GM12878 (cell line): ENCODE measurements at regions not wholly inside any gene's neighbourhood (a gene's known extent, or its start where the extent isn't known, plus 50 kb on each side); places are given as distances from the start of the nearest gene placed in this dataset.

ENCODE experiments used
- ATAC-seq: fragments of 200-7000 bp; cut with Tn5 transposase; 3 replicates; pipeline ENCODE4 v1.9.1; 2020; ENCODE audit warnings: mild to moderate bottlenecking, moderate library complexity
- BruUV-seq: library from RNA; stranded (reverse); fragments of 400-500 nt; replicated peaks from 2 replicates; lab custom pipeline; 2021; lab: Mats Ljungman, UMichigan
- CTCF ChIA-PET: fragments of 300-600 bp; sonication (Branson Sonifier 250); formaldehyde crosslinking; extraction: SDS; loops from one replicate; lab custom pipeline; 2021; ENCODE audit warnings: inconsistent platforms; lab: Yijun Ruan, JAX
- POLR2A ChIA-PET: fragments of 350-600 bp; formaldehyde crosslinking; extraction: SDS; loops from one replicate; lab custom pipeline; 2021; ENCODE audit warnings: inconsistent platforms; lab: Charles Lee
- RAD21 ChIA-PET: fragments of 300-600 bp; sonication (Branson Sonifier 250); formaldehyde crosslinking; loops from one replicate; lab custom pipeline; 2023; ENCODE audit warnings: antibody characterized with exemption; ENCODE audit not compliant: unreplicated experiment; lab: Charles Lee
- SMC1A ChIA-PET: fragments of 300-600 bp; sonication (Branson Sonifier 250); formaldehyde crosslinking; loops from one replicate; lab custom pipeline; 2023; ENCODE audit not compliant: unreplicated experiment, uncharacterized antibody; lab: Charles Lee
- DNase-seq: peaks from one replicate; pipeline ENCODE4 v3.0.0-alpha.2; 2011; ENCODE audit warnings: low read depth, low spot score
- FAIRE-seq: peaks from 3 replicates; lab custom pipeline; 2011; peaks lifted over from hg19 to GRCh38; lab: Jason Lieb, UNC
- H2AFZ ChIP-seq: 2 replicates; pipeline ENCODE4 v1.6.0; 2011; ENCODE audit warnings: low read depth, low read length, control low read depth; ENCODE audit not compliant: control insufficient read depth
- H3K27ac ChIP-seq: 2 replicates; pipeline ENCODE4 v1.5.1; 2011; ENCODE audit warnings: control low read depth; ENCODE audit not compliant: control insufficient read depth, insufficient read depth
- H3K27me3 ChIP-seq, 2 experiments: replicated peaks in 1 of 2; 2 replicates each; pipeline versions ENCODE4 v1.6.0 to v1.6.1; 2011; ENCODE audit warnings: low read length in 1 of 2; ENCODE audit not compliant: control insufficient read depth in 2 of 2, insufficient read depth in 2 of 2
- H3K36me3 ChIP-seq, 2 experiments: 2 replicates each; pipeline ENCODE4 v1.5.1; 2011; ENCODE audit warnings: low read length in 1 of 2; ENCODE audit not compliant: control insufficient read depth in 2 of 2, insufficient read depth in 2 of 2
- H3K4me1 ChIP-seq: 2 replicates; pipeline ENCODE4 v1.6.1; 2011; ENCODE audit warnings: mild to moderate bottlenecking, low read length, moderate library complexity, mixed read lengths; ENCODE audit not compliant: control insufficient read depth, insufficient read depth
- H3K4me2 ChIP-seq: 2 replicates; pipeline ENCODE4 v1.6.0; 2011; ENCODE audit warnings: control low read depth; ENCODE audit not compliant: control insufficient read depth, insufficient read depth
- H3K4me3 ChIP-seq: fragments of 200-600 bp; sonication (generic); 2 replicates; pipeline ENCODE4 v1.5.1; 2016
- H3K79me2 ChIP-seq: 2 replicates; pipeline ENCODE4 v1.6.0; 2011; ENCODE audit warnings: low read length; ENCODE audit not compliant: control insufficient read depth, insufficient read depth
- H3K9ac ChIP-seq: 2 replicates; pipeline ENCODE4 v1.8.0; 2011; ENCODE audit warnings: low read length, control low read depth, mixed read lengths; ENCODE audit not compliant: control insufficient read depth, insufficient read depth
- H3K9me3 ChIP-seq: replicated peaks from 3 replicates; pipeline ENCODE4 v1.5.1; 2011; ENCODE audit warnings: mild to moderate bottlenecking, low read length; ENCODE audit not compliant: control insufficient read depth, insufficient read depth
- H4K20me1 ChIP-seq: 2 replicates; pipeline ENCODE4 v1.6.0; 2011; ENCODE audit not compliant: control insufficient read depth, insufficient read depth
- ATF7 ChIP-seq: fragments of 450-650 bp; IDR thresholded peaks from 2 replicates; pipeline ENCODE4 v1.6.1; 2016; ENCODE audit warnings: low read depth, mild to moderate bottlenecking
- BMI1 ChIP-seq: fragments of 450-650 bp; IDR thresholded peaks from 2 replicates; pipeline ENCODE4 v1.6.1; 2016; ENCODE audit warnings: mild to moderate bottlenecking, moderate library complexity, borderline replicate concordance
- CBX3 ChIP-seq: fragments of 200-600 bp; sonication (generic); IDR thresholded peaks from 2 replicates; pipeline ENCODE4 v1.6.1; 2016; ENCODE audit warnings: low read depth, borderline replicate concordance
- CEBPB ChIP-seq, 2 experiments: fragments of 150-350 bp in 1 of 2; IDR thresholded peaks; 2 replicates each; pipeline ENCODE4 v1.6.1; 2012 to 2014; ENCODE audit warnings: low read depth in 2 of 2, low read length in 2 of 2, borderline replicate concordance in 1 of 2, inconsistent platforms in 1 of 2
- DPF2 ChIP-seq: fragments of 450-650 bp; IDR thresholded peaks from 2 replicates; pipeline ENCODE4 v1.6.1; 2017; ENCODE audit warnings: mild to moderate bottlenecking
- EP300 ChIP-seq, 2 experiments: fragments of 150-350 bp in 1 of 2; IDR thresholded peaks; 2 replicates each; pipeline ENCODE4 v1.6.1; 2011 to 2012; ENCODE audit warnings: low read depth in 2 of 2, low read length in 2 of 2, borderline replicate concordance in 1 of 2, improper control_type of control experiment in 1 of 2, inconsistent platforms in 1 of 2; ENCODE audit not compliant: control insufficient read depth in 1 of 2
- HDAC2 ChIP-seq: fragments of 200-600 bp; sonication (generic); IDR thresholded peaks from 2 replicates; pipeline ENCODE4 v1.6.1; 2017
- IKZF2 ChIP-seq, 2 experiments: fragments of 450-650 bp; IDR thresholded peaks; 2 replicates each; pipeline ENCODE4 v1.6.1; 2017; ENCODE audit warnings: mild to moderate bottlenecking in 2 of 2, moderate library complexity in 2 of 2
- MEF2B ChIP-seq: fragments of 450-650 bp; IDR thresholded peaks from 2 replicates; pipeline ENCODE4 v1.6.1; 2018; ENCODE audit warnings: mild to moderate bottlenecking, moderate library complexity; ENCODE audit not compliant: partially characterized antibody, poor library complexity, severe bottlenecking
- RELA ChIP-seq: fragments of 450-650 bp; IDR thresholded peaks from 2 replicates; pipeline ENCODE4 v1.8.0; 2014; ENCODE audit warnings: borderline replicate concordance; ENCODE audit not compliant: partially characterized antibody
- SIN3A ChIP-seq: IDR thresholded peaks from 2 replicates; pipeline ENCODE4 v1.6.1; 2012; ENCODE audit warnings: low read depth, low read length, improper control_type of control experiment
- SMARCA5 ChIP-seq: fragments of 450-650 bp; IDR thresholded peaks from 2 replicates; pipeline ENCODE4 v1.6.1; 2017; ENCODE audit warnings: mild to moderate bottlenecking
- SREBF1 ChIP-seq: IDR thresholded peaks from 2 replicates; pipeline ENCODE4 v1.6.1; 2012; ENCODE audit warnings: mild to moderate bottlenecking, low read length
- TARDBP ChIP-seq: IDR thresholded peaks from 2 replicates; pipeline ENCODE4 v1.6.1; 2016; ENCODE audit warnings: borderline replicate concordance
- YY1 ChIP-seq: IDR thresholded peaks from 2 replicates; pipeline ENCODE4 v1.6.1; 2011; ENCODE audit warnings: low read depth, mild to moderate bottlenecking, low read length
- WGBS: methylation state at CpG from one replicate; pipeline ENCODE4 v1.1.6; 2016; ENCODE audit warnings: low lambda C conversion rate; ENCODE audit not compliant: insufficient replicate concordance, insufficient coverage; ENCODE audit errors: missing lambda C conversion rate; 5-methylcytosine and 5-hydroxymethylcytosine counted together
- in situ Hi-C: fragments of 300-500 bp; cut with MboI; formaldehyde crosslinking; loops from 9 replicates; pipeline ENCODE4 v1.14.3; 2018; ENCODE audit warnings: mixed read lengths
- intact Hi-C: fragments of 100-400 bp; cut with micrococcal nuclease; formaldehyde crosslinking; loops from one replicate; pipeline ENCODE4 v1.14.2; 2022; ENCODE audit not compliant: unreplicated experiment
- TF ChIP-seq, protein P1 (sequence below): IDR thresholded peaks from 2 replicates; pipeline ENCODE4 v1.6.1; 2012; ENCODE audit warnings: improper control_type of control experiment, low read depth, low read length; ENCODE audit not compliant: insufficient replicate concordance

- Histone ChIP-seq H3K4me1 (no peaks in the 10 kb centered on the region), H3K9me3 (no peaks in the 10 kb centered on the region), H4K20me1 (no peaks in the 10 kb centered on the region), H3K27ac (no peak overlapping the region), H3K79me2 (no peaks in the 10 kb centered on the region), H2AFZ (no peak overlapping the region), H3K36me3 (no peaks in the 10 kb centered on the region), H3K9ac (no peak overlapping the region), H3K27me3 (no peaks in the 10 kb centered on the region), H3K4me2 (no peak overlapping the region), H3K4me3 (no peak overlapping the region)
- no peak for DNase-seq
- RAD21 ChIA-PET = interaction anchor here (1.3 kb wide), 1 partner anchor 12 kb away, joined by 3 read pairs; no protein-coding TSS in a partner anchor
- intact Hi-C loops (no loop called here), in situ Hi-C loops (no loop called here)
- no peak for ATAC-seq
- FAIRE-seq = no peak
- WGBS = 2% methylated on average over 3 of the region's 3 CpGs
- POLR2A ChIA-PET = no interaction called here
- no peak for TF ChIP-seq ATF7
- no peak for TF ChIP-seq MEF2B
- TF ChIP-seq DPF2 = no peak
- no peak for TF ChIP-seq BMI1
- TF ChIP-seq YY1 = no peak
- TF ChIP-seq IKZF2 (IDR thresholded peaks at IDR 0.05) = no peak
- TF ChIP-seq CBX3 = no peak
- TF ChIP-seq SIN3A = no peak
- TF ChIP-seq SREBF1 = no peak
- TF ChIP-seq TARDBP = no peak
- no peak for TF ChIP-seq HDAC2
- TF ChIP-seq CEBPB (IDR thresholded peaks at IDR 0.05; ENCODE audit: borderline replicate concordance in 1 of 2, low read depth in 2 of 2, low read length in 2 of 2) = no peak
- no peak for TF ChIP-seq SMARCA5
- no peak for TF ChIP-seq EP300 (IDR thresholded peaks at IDR 0.05; ENCODE audit: borderline replicate concordance in 1 of 2, control insufficient read depth in 1 of 2, low read depth in 2 of 2, low read length in 2 of 2)
- TF ChIP-seq, protein P1, sequence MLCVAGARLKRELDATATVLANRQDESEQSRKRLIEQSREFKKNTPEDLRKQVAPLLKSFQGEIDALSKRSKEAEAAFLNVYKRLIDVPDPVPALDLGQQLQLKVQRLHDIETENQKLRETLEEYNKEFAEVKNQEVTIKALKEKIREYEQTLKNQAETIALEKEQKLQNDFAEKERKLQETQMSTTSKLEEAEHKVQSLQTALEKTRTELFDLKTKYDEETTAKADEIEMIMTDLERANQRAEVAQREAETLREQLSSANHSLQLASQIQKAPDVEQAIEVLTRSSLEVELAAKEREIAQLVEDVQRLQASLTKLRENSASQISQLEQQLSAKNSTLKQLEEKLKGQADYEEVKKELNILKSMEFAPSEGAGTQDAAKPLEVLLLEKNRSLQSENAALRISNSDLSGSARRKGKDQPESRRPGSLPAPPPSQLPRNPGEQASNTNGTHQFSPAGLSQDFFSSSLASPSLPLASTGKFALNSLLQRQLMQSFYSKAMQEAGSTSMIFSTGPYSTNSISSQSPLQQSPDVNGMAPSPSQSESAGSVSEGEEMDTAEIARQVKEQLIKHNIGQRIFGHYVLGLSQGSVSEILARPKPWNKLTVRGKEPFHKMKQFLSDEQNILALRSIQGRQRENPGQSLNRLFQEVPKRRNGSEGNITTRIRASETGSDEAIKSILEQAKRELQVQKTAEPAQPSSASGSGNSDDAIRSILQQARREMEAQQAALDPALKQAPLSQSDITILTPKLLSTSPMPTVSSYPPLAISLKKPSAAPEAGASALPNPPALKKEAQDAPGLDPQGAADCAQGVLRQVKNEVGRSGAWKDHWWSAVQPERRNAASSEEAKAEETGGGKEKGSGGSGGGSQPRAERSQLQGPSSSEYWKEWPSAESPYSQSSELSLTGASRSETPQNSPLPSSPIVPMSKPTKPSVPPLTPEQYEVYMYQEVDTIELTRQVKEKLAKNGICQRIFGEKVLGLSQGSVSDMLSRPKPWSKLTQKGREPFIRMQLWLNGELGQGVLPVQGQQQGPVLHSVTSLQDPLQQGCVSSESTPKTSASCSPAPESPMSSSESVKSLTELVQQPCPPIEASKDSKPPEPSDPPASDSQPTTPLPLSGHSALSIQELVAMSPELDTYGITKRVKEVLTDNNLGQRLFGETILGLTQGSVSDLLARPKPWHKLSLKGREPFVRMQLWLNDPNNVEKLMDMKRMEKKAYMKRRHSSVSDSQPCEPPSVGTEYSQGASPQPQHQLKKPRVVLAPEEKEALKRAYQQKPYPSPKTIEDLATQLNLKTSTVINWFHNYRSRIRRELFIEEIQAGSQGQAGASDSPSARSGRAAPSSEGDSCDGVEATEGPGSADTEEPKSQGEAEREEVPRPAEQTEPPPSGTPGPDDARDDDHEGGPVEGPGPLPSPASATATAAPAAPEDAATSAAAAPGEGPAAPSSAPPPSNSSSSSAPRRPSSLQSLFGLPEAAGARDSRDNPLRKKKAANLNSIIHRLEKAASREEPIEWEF = no peak
- no peak for TF ChIP-seq RELA
- CTCF ChIA-PET = interaction anchor here (1.0 kb wide), 1 partner anchor 14 kb away, joined by 3 read pairs; no protein-coding TSS in a partner anchor
- BruUV-seq = no TSS peak
- SMC1A ChIA-PET = no interaction called here
Measured at GRCh38 chr7:12080006-12080405, 131.1 kb upstream of the TMEM106B start.
